ENCODE measurements at regions not wholly inside any gene's neighbourhood (a gene's known extent, or its start where the extent isn't known, plus 50 kb on each side); places are given as distances from the start of the nearest gene placed in this dataset.
"Not testable (repeated sequence)": the region's sequence is repeated elsewhere in the genome, so short reads cannot be mapped to it uniquely, and the experiment has no call there.

- DNase-seq: no peak
These were observed 447.6 kb downstream of the GADD45G start for GRCh38 chr9:90052366-90052765.

GRCh38 chr9:90053027-90053426, 448.2 kb downstream of the GADD45G start:
- DNase-seq: no peak

GRCh38 chr9:90054810-90055209, 450.0 kb downstream of the GADD45G start:
- DNase-seq: no peak

- DNase-seq: no peak
These were observed 450.4 kb downstream of the GADD45G start for GRCh38 chr9:90055226-90055625.

GRCh38 chr9:90057361-90057760, 452.5 kb downstream of the GADD45G start:
- DNase-seq: no peak

- no peak for DNase-seq
These were observed 453.5 kb downstream of the GADD45G start for GRCh38 chr9:90058182-90058763.

- no peak for DNase-seq
These were observed 454.6 kb downstream of the GADD45G start for GRCh38 chr9:90059436-90059835.

GRCh38 chr9:90060256-90060655, 455.4 kb downstream of the GADD45G start:
- DNase-seq: no peak

GRCh38 chr9:90061187-90061586, 456.4 kb downstream of the GADD45G start:
- no peak for DNase-seq

- no peak for DNase-seq
These were observed 458.2 kb downstream of the GADD45G start for GRCh38 chr9:90062982-90063381.

- no peak for DNase-seq
These were observed 459.4 kb downstream of the GADD45G start for GRCh38 chr9:90064248-90064647.

GRCh38 chr9:90064971-90065370, 460.2 kb downstream of the GADD45G start:
- DNase-seq: no peak

GRCh38 chr9:90065851-90066250, 461.0 kb downstream of the GADD45G start:
- DNase-seq: no peak

GRCh38 chr9:90069085-90069484, 464.3 kb downstream of the GADD45G start:
- no peak for DNase-seq

GRCh38 chr9:90070056-90070455, 465.2 kb downstream of the GADD45G start:
- DNase-seq: no peak

GRCh38 chr9:90070469-90070868, 465.7 kb downstream of the GADD45G start:
- DNase-seq: no peak

GRCh38 chr9:90070931-90071660, 466.3 kb downstream of the GADD45G start:
- DNase-seq: no peak

- no peak for DNase-seq
These were observed 468.6 kb downstream of the GADD45G start for GRCh38 chr9:90073186-90073945.

- DNase-seq: no peak
These were observed 469.6 kb downstream of the GADD45G start for GRCh38 chr9:90074316-90074962.

GRCh38 chr9:90077598-90077997, 472.8 kb downstream of the GADD45G start:
- DNase-seq: not testable (repeated sequence)

- no peak for DNase-seq
These were observed 474.2 kb downstream of the GADD45G start for GRCh38 chr9:90078988-90079421.

GRCh38 chr9:90085633-90086032, 480.8 kb downstream of the GADD45G start:
- no peak for DNase-seq

- no peak for DNase-seq
These were observed 481.3 kb downstream of the GADD45G start for GRCh38 chr9:90086101-90086511.
